ENCODE measurements at regions not wholly inside any gene's neighbourhood (a gene's known extent, or its start where the extent isn't known, plus 50 kb on each side); places are given as distances from the start of the nearest gene placed in this dataset.

DNA sequence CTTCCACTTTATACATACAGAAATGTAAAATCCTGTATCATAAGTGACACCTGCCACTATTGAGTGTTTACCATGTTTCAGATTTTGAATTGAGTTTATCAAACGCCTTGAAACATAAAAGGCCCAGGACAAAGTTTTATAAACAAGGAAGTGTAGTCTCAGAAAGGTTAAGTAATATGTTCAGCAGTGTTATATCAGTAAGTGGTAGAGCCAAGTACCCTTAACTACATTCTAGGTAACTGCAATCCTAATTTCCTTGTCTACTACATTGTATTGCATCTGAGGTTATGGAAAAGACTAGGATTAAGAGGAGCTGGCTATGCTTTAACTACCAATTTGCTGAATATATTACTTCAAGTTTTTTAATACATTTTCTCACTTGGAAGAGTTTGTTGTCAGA, 641.6 kb downstream of the LRRC70 start:
- no peaks in the 10 kb centered on the region for H3K79me2 ChIP-seq (replicated peaks; ENCODE audit: insufficient read depth, low read length)
- H4K20me1 ChIP-seq (ENCODE audit: insufficient read depth), result no peaks in the 10 kb centered on the region

DNA sequence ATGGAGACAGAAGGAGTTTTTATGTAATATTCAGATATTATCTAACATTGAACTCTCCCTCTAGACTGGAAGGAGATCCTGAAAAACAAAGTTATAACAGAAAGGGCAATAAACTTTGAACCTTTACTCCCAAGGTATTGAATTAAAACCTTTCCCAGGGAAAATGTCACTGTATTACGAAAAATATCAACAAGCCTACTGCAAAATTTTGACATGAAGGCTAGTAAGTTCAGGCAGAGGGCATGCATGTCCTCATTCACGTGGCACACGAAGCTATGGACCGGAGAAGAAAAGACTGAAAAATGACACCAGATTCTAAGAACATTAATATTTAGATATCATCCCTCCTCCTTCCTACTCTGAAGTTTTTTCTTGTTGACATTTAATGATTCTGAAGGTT, 638.8 kb downstream of the LRRC70 start:
- H3K9me2 ChIP-seq (ENCODE audit: insufficient read depth, low read length), result no peaks in the 10 kb centered on the region
- H4K20me1 ChIP-seq (ENCODE audit: insufficient read depth), result no peaks in the 10 kb centered on the region

More for the DNA sequence above, 641.6 kb downstream of the LRRC70 start:
- Histone ChIP-seq H3K4me2 (ENCODE audit: low read length) (no peak overlapping the region), H3K9me2 (ENCODE audit: insufficient read depth, low read length) (no peaks in the 10 kb centered on the region), H2AFZ (ENCODE audit: low read depth, low read length) (no peak overlapping the region), H3K27ac (ENCODE audit: low read length) (no peak overlapping the region), H3K4me3 (ENCODE audit: low read length) (no peak overlapping the region), H3F3A (ENCODE audit: insufficient read depth, low read length, poor library complexity, severe bottlenecking) (no peaks in the 10 kb centered on the region), H3K27me3 (ENCODE audit: insufficient read depth, low read depth, low read length) (peaks cover 7% of the 10 kb centered on the region), H3K9me3 (ENCODE audit: low read length) (no peaks in the 10 kb centered on the region), H3K9ac (ENCODE audit: low read length) (no peak overlapping the region), H3K36me3 (ENCODE audit: insufficient read depth, low read length) (no peaks in the 10 kb centered on the region)
- TF ChIP-seq REST (IDR thresholded peaks at IDR 0.05; ENCODE audit: borderline replicate concordance), result no peak
- no peak for TF ChIP-seq EP300 (conservative IDR thresholded peaks at IDR 0.05; ENCODE audit: poor library complexity, severe bottlenecking)
- no peak for TF ChIP-seq EZH2 (IDR thresholded peaks at IDR 0.05; ENCODE audit: borderline replicate concordance, insufficient read depth, low read length, poor library complexity, severe bottlenecking)
- TF ChIP-seq MXI1 (conservative IDR thresholded peaks at IDR 0.05; ENCODE audit: poor library complexity, severe bottlenecking), result no peak
- no peak for TF ChIP-seq POLR2AphosphoS5 (IDR thresholded peaks at IDR 0.05)
- TF ChIP-seq RAD21 (conservative IDR thresholded peaks at IDR 0.05), result no peak
- TF ChIP-seq CTCF (IDR thresholded peaks at IDR 0.05; ENCODE audit: poor library complexity, severe bottlenecking), result no peak
- no peak for TF ChIP-seq SMC3 (conservative IDR thresholded peaks at IDR 0.05; ENCODE audit: poor library complexity)
- no peak for TF ChIP-seq TAF1 (IDR thresholded peaks at IDR 0.05; ENCODE audit: low read depth)

DNA sequence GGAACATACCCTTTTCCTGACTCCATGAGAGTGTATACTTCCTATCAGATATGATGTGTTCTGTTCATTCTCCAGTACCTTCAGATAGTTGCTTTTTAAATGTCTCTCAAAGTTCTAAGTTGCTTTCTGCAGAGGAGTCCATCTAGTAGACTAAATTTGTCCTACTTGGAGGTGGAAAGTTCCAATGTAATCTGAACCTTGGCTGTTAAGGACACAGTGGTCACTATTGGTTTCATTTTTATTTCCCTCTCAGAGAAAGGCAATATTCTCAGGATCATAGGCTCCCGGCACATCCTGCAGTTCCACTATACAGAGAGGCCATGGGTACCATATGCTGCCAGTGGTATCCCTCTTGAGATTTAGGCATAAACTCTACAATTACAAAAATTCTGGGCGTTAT, 634.6 kb downstream of the LRRC70 start:
- no peaks in the 10 kb centered on the region for H3K36me3 ChIP-seq (ENCODE audit: insufficient read depth, low read length)
- H3K4me3 ChIP-seq (ENCODE audit: low read length), result no peak overlapping the region
- H4K20me1 ChIP-seq (ENCODE audit: insufficient read depth), result no peaks in the 10 kb centered on the region
- H3K4me2 ChIP-seq (ENCODE audit: low read length), result no peak overlapping the region
- peaks cover 6% of the 10 kb centered on the region for H3K27me3 ChIP-seq (ENCODE audit: insufficient read depth, low read depth, low read length)
- H3K27ac ChIP-seq (ENCODE audit: low read length), result no peak overlapping the region
- H3K79me2 ChIP-seq (replicated peaks; ENCODE audit: insufficient read depth, low read length), result no peaks in the 10 kb centered on the region
- no peaks in the 10 kb centered on the region for H3K9me2 ChIP-seq (ENCODE audit: insufficient read depth, low read length)
- no peaks in the 10 kb centered on the region for H3K9me3 ChIP-seq (ENCODE audit: low read length)
- H2AFZ ChIP-seq (ENCODE audit: low read depth, low read length), result no peak overlapping the region
- no peaks in the 10 kb centered on the region for H3F3A ChIP-seq (ENCODE audit: insufficient read depth, low read length, poor library complexity, severe bottlenecking)
- H3K9ac ChIP-seq (ENCODE audit: low read length), result no peak overlapping the region
- TF ChIP-seq REST (IDR thresholded peaks at IDR 0.05; ENCODE audit: borderline replicate concordance) (no peak), EZH2 (IDR thresholded peaks at IDR 0.05; ENCODE audit: borderline replicate concordance, insufficient read depth, low read length, poor library complexity, severe bottlenecking) (no peak), MXI1 (conservative IDR thresholded peaks at IDR 0.05; ENCODE audit: poor library complexity, severe bottlenecking) (no peak), POLR2AphosphoS5 (IDR thresholded peaks at IDR 0.05) (no peak), TAF1 (IDR thresholded peaks at IDR 0.05; ENCODE audit: low read depth) (no peak), EP300 (conservative IDR thresholded peaks at IDR 0.05; ENCODE audit: poor library complexity, severe bottlenecking) (no peak)

More for the DNA sequence above, 638.8 kb downstream of the LRRC70 start:
- peaks cover 7% of the 10 kb centered on the region for H3K27me3 ChIP-seq (ENCODE audit: insufficient read depth, low read depth, low read length)
- TF ChIP-seq EP300 (conservative IDR thresholded peaks at IDR 0.05; ENCODE audit: poor library complexity, severe bottlenecking) (no peak), POLR2AphosphoS5 (IDR thresholded peaks at IDR 0.05) (no peak)
- no peak overlapping the region for H3K9ac ChIP-seq (ENCODE audit: low read length)
- no peak overlapping the region for H3K4me3 ChIP-seq (ENCODE audit: low read length)
- no peak overlapping the region for H3K27ac ChIP-seq (ENCODE audit: low read length)
- no peak overlapping the region for H3K4me2 ChIP-seq (ENCODE audit: low read length)
- H3K79me2 ChIP-seq (replicated peaks; ENCODE audit: insufficient read depth, low read length), result no peaks in the 10 kb centered on the region
- H2AFZ ChIP-seq (ENCODE audit: low read depth, low read length), result no peak overlapping the region
- H3F3A ChIP-seq (ENCODE audit: insufficient read depth, low read length, poor library complexity, severe bottlenecking), result no peaks in the 10 kb centered on the region
- H3K9me3 ChIP-seq (ENCODE audit: low read length), result no peaks in the 10 kb centered on the region
- no peaks in the 10 kb centered on the region for H3K36me3 ChIP-seq (ENCODE audit: insufficient read depth, low read length)
